ENCODE measurements at regions not wholly inside any gene's neighbourhood (a gene's known extent, or its start where the extent isn't known, plus 50 kb on each side); places are given as distances from the start of the nearest gene placed in this dataset.

DNA sequence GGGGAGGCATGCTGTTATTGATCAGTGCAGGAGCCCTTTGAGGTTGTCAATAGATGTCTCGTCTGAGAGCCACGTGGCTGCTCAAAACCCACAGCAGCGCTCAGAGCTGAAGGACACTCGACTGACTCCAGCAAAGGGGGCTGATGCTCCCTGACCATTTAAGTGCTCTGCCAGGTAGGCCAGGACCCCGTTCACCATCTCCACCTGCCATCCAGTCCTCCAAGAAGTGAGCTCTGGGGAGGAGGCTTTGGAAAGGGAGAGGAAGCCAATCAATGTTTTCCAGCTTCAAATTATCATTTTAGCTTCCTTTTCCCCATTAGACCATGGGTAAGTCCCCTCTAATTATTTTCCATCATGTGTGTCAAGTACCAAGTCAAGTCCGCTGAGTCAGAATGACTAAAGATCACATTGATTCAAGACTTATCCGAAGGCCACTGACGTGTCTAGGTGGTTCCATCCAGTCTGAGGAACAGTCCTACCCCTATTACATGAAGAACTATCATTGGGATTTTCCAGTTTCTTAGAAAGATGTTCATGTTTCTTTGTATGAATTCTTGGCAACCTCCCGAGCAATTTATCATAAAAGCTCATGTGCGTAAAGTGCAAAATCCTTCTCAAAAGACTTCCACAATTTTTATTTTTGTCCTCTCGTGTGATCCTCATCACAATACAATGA, 302.6 kb upstream of the LYZL1 start:
- ATAC-seq (no peak), DNase-seq (ENCODE audit: low spot score) (no peak)
- H2AFZ ChIP-seq: no peak overlapping the region
- no peaks in the 10 kb centered on the region for H3K79me2 ChIP-seq (replicated peaks; ENCODE audit: insufficient read depth)
- H3F3A ChIP-seq (replicated peaks; ENCODE audit: low read depth): no peaks in the 10 kb centered on the region
- no peak overlapping the region for H3K4me3 ChIP-seq
- Mint-ChIP-seq H3K4me1 (peaks cover 4% of the 10 kb centered on the region), H3K27ac (no peak overlapping the region), H3K36me3 (ENCODE audit: low read depth) (no peaks in the 10 kb centered on the region), H3K27me3 (ENCODE audit: insufficient read depth, low read depth, poor library complexity) (peaks cover 4% of the 10 kb centered on the region), H3K9me3 (no peaks in the 10 kb centered on the region), H3K4me3 (no peak overlapping the region)
- H3K9me2 ChIP-seq (ENCODE audit: insufficient read depth): peaks cover 6% of the 10 kb centered on the region; the same call in 1 of the 2 replicates
- H3K4me1 ChIP-seq (ENCODE audit: insufficient read depth): no peaks in the 10 kb centered on the region
- no peaks in the 10 kb centered on the region for H3K27me3 ChIP-seq (ENCODE audit: insufficient read depth)
- no peaks in the 10 kb centered on the region for H4K20me1 ChIP-seq (replicated peaks; ENCODE audit: insufficient read depth)
- H3K36me3 ChIP-seq (ENCODE audit: insufficient read depth): no peaks in the 10 kb centered on the region
- no peak overlapping the region for H3K27ac ChIP-seq (ENCODE audit: low read depth)
- H3K4me2 ChIP-seq: no peak overlapping the region
- TF ChIP-seq, protein P1, sequence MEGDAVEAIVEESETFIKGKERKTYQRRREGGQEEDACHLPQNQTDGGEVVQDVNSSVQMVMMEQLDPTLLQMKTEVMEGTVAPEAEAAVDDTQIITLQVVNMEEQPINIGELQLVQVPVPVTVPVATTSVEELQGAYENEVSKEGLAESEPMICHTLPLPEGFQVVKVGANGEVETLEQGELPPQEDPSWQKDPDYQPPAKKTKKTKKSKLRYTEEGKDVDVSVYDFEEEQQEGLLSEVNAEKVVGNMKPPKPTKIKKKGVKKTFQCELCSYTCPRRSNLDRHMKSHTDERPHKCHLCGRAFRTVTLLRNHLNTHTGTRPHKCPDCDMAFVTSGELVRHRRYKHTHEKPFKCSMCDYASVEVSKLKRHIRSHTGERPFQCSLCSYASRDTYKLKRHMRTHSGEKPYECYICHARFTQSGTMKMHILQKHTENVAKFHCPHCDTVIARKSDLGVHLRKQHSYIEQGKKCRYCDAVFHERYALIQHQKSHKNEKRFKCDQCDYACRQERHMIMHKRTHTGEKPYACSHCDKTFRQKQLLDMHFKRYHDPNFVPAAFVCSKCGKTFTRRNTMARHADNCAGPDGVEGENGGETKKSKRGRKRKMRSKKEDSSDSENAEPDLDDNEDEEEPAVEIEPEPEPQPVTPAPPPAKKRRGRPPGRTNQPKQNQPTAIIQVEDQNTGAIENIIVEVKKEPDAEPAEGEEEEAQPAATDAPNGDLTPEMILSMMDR (conservative IDR thresholded peaks at IDR 0.05; ENCODE audit: low read depth in 2 of 2): no peak
- TF ChIP-seq, protein P2, sequence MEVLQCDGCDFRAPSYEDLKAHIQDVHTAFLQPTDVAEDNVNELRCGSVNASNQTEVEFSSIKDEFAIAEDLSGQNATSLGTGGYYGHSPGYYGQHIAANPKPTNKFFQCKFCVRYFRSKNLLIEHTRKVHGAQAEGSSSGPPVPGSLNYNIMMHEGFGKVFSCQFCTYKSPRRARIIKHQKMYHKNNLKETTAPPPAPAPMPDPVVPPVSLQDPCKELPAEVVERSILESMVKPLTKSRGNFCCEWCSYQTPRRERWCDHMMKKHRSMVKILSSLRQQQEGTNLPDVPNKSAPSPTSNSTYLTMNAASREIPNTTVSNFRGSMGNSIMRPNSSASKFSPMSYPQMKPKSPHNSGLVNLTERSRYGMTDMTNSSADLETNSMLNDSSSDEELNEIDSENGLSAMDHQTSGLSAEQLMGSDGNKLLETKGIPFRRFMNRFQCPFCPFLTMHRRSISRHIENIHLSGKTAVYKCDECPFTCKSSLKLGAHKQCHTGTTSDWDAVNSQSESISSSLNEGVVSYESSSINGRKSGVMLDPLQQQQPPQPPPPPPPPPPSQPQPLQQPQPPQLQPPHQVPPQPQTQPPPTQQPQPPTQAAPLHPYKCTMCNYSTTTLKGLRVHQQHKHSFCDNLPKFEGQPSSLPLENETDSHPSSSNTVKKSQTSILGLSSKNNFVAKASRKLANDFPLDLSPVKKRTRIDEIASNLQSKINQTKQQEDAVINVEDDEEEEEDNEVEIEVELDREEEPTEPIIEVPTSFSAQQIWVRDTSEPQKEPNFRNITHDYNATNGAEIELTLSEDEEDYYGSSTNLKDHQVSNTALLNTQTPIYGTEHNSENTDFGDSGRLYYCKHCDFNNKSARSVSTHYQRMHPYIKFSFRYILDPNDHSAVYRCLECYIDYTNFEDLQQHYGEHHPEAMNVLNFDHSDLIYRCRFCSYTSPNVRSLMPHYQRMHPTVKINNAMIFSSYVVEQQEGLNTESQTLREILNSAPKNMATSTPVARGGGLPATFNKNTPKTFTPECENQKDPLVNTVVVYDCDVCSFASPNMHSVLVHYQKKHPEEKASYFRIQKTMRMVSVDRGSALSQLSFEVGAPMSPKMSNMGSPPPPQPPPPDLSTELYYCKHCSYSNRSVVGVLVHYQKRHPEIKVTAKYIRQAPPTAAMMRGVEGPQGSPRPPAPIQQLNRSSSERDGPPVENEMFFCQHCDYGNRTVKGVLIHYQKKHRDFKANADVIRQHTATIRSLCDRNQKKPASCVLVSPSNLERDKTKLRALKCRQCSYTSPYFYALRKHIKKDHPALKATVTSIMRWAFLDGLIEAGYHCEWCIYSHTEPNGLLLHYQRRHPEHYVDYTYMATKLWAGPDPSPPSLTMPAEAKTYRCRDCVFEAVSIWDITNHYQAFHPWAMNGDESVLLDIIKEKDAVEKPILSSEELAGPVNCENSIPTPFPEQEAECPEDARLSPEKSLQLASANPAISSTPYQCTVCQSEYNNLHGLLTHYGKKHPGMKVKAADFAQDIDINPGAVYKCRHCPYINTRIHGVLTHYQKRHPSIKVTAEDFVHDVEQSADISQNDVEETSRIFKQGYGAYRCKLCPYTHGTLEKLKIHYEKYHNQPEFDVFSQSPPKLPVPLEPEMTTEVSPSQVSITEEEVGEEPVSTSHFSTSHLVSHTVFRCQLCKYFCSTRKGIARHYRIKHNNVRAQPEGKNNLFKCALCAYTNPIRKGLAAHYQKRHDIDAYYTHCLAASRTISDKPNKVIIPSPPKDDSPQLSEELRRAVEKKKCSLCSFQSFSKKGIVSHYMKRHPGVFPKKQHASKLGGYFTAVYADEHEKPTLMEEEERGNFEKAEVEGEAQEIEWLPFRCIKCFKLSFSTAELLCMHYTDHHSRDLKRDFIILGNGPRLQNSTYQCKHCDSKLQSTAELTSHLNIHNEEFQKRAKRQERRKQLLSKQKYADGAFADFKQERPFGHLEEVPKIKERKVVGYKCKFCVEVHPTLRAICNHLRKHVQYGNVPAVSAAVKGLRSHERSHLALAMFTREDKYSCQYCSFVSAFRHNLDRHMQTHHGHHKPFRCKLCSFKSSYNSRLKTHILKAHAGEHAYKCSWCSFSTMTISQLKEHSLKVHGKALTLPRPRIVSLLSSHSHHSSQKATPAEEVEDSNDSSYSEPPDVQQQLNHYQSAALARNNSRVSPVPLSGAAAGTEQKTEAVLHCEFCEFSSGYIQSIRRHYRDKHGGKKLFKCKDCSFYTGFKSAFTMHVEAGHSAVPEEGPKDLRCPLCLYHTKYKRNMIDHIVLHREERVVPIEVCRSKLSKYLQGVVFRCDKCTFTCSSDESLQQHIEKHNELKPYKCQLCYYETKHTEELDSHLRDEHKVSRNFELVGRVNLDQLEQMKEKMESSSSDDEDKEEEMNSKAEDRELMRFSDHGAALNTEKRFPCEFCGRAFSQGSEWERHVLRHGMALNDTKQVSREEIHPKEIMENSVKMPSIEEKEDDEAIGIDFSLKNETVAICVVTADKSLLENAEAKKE (CRISPR knock-in tag; IDR thresholded peaks at IDR 0.05): no peak

DNA sequence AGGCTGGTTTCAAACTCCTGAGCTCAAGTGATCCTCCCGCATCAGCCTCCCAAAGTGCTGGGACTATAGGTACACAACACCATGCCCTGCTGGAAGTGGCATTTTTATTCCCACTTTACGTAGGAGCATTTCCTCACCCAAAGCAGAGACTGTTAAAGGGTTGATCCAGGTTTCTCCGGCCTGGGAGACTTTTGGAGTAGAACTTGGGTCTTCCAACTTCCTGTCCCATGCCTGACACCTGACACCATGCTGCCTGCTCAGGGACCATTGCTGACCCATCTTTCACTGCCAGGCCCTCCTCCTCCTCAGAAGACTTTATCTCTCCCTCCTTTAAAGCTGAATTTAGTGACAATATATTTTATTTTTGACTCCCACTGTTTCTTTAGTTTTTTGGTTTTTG, 302.0 kb upstream of the LYZL1 start:
- no peaks in the 10 kb centered on the region for H3K36me3 ChIP-seq (ENCODE audit: insufficient read depth)
- no peak for DNase-seq (ENCODE audit: low spot score)
- Mint-ChIP-seq H3K4me1 (peaks cover 5% of the 10 kb centered on the region), H3K27ac (no peak overlapping the region), H3K9me3 (no peaks in the 10 kb centered on the region), H3K27me3 (ENCODE audit: insufficient read depth, low read depth, poor library complexity) (peaks cover 4% of the 10 kb centered on the region), H3K36me3 (ENCODE audit: low read depth) (no peaks in the 10 kb centered on the region), H3K4me3 (no peak overlapping the region)
- H3K9me2 ChIP-seq (ENCODE audit: insufficient read depth): peaks cover 6% of the 10 kb centered on the region; the same call in 1 of the 2 replicates
- H3K4me1 ChIP-seq (ENCODE audit: insufficient read depth): no peaks in the 10 kb centered on the region
- no peak overlapping the region for H3K4me2 ChIP-seq
- no peak overlapping the region for H3K27ac ChIP-seq (ENCODE audit: low read depth)
- H3F3A ChIP-seq (replicated peaks; ENCODE audit: low read depth): no peaks in the 10 kb centered on the region
- 0 out of 2 replicates have a peak overlapping the region, but pooled peaks have one; percentile 32 for H2AFZ ChIP-seq
- no peak overlapping the region for H3K4me3 ChIP-seq
- H3K79me2 ChIP-seq (replicated peaks; ENCODE audit: insufficient read depth): no peaks in the 10 kb centered on the region
- ATAC-seq: no peak
- H3K27me3 ChIP-seq (ENCODE audit: insufficient read depth): no peaks in the 10 kb centered on the region
- H4K20me1 ChIP-seq (replicated peaks; ENCODE audit: insufficient read depth): no peaks in the 10 kb centered on the region
- TF ChIP-seq, protein P2 (CRISPR knock-in tag; IDR thresholded peaks at IDR 0.05): no peak

Data from GM23338 (cell line).